SU-DHL-6 (cell line): ENCODE measurements at regions not wholly inside any gene's neighbourhood (a gene's known extent, or its start where the extent isn't known, plus 50 kb on each side); places are given as distances from the start of the nearest gene placed in this dataset.

Source experiments
- EZH2phosphoT487 ChIP-seq: fragments of 200-600 bp; sonication (generic), shearing (Covaris generic); conservative IDR thresholded peaks from 2 replicates; pipeline ENCODE4 v1.6.1; 2018; ENCODE audit warnings: mild to moderate bottlenecking, antibody characterized with exemption, low read length, moderate library complexity, mixed read lengths
- TF ChIP-seq, protein P1 (sequence below): fragments of 200-600 bp; sonication (generic); IDR thresholded peaks from one replicate; pipeline ENCODE4 v1.5.1; 2017; ENCODE audit warnings: antibody characterized with exemption, mild to moderate bottlenecking, low read length, moderate library complexity; ENCODE audit not compliant: insufficient read depth, poor library complexity, severe bottlenecking

DNA sequence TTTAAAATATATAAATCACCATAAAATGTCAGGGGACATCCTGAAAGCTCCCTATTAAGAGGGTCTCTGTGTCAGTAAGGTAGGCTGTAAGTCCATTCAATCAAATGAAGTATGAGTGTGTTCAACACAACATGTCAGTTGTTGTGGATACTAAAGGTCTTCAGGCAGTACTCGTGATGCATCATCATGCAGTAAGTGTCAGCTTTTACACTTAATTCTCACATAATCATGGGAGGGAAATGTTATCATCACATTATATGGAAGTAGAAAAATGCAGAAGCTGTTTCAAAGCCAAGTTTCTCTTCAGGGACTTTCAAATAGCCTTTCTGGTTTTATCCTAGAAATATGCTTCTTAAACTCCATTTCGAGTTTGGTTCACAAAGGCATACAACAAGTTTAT, 477.1 kb upstream of the ID2 start:
- TF ChIP-seq, protein P1, sequence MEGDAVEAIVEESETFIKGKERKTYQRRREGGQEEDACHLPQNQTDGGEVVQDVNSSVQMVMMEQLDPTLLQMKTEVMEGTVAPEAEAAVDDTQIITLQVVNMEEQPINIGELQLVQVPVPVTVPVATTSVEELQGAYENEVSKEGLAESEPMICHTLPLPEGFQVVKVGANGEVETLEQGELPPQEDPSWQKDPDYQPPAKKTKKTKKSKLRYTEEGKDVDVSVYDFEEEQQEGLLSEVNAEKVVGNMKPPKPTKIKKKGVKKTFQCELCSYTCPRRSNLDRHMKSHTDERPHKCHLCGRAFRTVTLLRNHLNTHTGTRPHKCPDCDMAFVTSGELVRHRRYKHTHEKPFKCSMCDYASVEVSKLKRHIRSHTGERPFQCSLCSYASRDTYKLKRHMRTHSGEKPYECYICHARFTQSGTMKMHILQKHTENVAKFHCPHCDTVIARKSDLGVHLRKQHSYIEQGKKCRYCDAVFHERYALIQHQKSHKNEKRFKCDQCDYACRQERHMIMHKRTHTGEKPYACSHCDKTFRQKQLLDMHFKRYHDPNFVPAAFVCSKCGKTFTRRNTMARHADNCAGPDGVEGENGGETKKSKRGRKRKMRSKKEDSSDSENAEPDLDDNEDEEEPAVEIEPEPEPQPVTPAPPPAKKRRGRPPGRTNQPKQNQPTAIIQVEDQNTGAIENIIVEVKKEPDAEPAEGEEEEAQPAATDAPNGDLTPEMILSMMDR: no peak
- no peak for TF ChIP-seq EZH2phosphoT487
